Endodermal cell (in vitro differentiated cells): ENCODE measurements at regions not wholly inside any gene's neighbourhood (a gene's known extent, or its start where the extent isn't known, plus 50 kb on each side); places are given as distances from the start of the nearest gene placed in this dataset.
"Not testable (repeated sequence)": the region's sequence is repeated elsewhere in the genome, so short reads cannot be mapped to it uniquely, and the experiment has no call there.

ENCODE experiments used
- DNase-seq: peaks from one replicate; pipeline ENCODE4 v3.0.0-alpha.2; 2017
- H3K27ac ChIP-seq: 2 replicates; pipeline ENCODE4 v1.5.1; 2013; ENCODE audit warnings: mild to moderate bottlenecking, low read depth, low read length, moderate library complexity
- H3K27me3 ChIP-seq: 2 replicates; pipeline ENCODE4 v1.6.1; 2013; ENCODE audit warnings: mild to moderate bottlenecking, low read length, moderate library complexity; ENCODE audit not compliant: insufficient read depth, control insufficient read depth, poor library complexity, severe bottlenecking
- H3K36me3 ChIP-seq: 2 replicates; pipeline ENCODE4 v1.7.0; 2013; ENCODE audit warnings: mild to moderate bottlenecking, low read length, moderate library complexity; ENCODE audit not compliant: control insufficient read depth, insufficient read depth
- H3K4me1 ChIP-seq: one replicate; pipeline ENCODE4 v1.7.0; 2013; ENCODE audit warnings: low read length; ENCODE audit not compliant: control insufficient read depth, insufficient read depth
- H3K4me3 ChIP-seq: 2 replicates; pipeline ENCODE4 v1.5.1; 2013; ENCODE audit warnings: mild to moderate bottlenecking, low read length, moderate library complexity
- H3K9ac ChIP-seq: 2 replicates; pipeline ENCODE4 v1.6.1; 2013; ENCODE audit warnings: mild to moderate bottlenecking, low read length, moderate library complexity; ENCODE audit not compliant: poor library complexity, severe bottlenecking; ENCODE audit errors: extremely low read depth
- H3K9me3 ChIP-seq: 2 replicates; pipeline ENCODE4 v1.6.1; 2013; ENCODE audit warnings: mild to moderate bottlenecking, low read length, moderate library complexity; ENCODE audit not compliant: control insufficient read depth
- H3K27ac Mint-ChIP-seq: 2 replicates; pipeline ENCODE4 v1.8.0; 2020; ENCODE audit warnings: mixed read lengths
- H3K27me3 Mint-ChIP-seq: 2 replicates; pipeline ENCODE4 v1.8.0; 2021; ENCODE audit warnings: mild to moderate bottlenecking, mixed read lengths; ENCODE audit not compliant: insufficient read depth
- H3K36me3 Mint-ChIP-seq: 2 replicates; pipeline ENCODE4 v1.8.0; 2020; ENCODE audit warnings: low read depth, mixed read lengths
- H3K4me1 Mint-ChIP-seq: 2 replicates; pipeline ENCODE4 v1.8.0; 2020; ENCODE audit warnings: mixed read lengths
- H3K4me3 Mint-ChIP-seq: 2 replicates; pipeline ENCODE4 v1.8.0; 2020; ENCODE audit warnings: mild to moderate bottlenecking, moderate library complexity, mixed read lengths
- H3K9me3 Mint-ChIP-seq: 2 replicates; pipeline ENCODE4 v1.8.0; 2020; ENCODE audit warnings: mild to moderate bottlenecking, mixed read lengths
- CTCF ChIP-seq: fragments of 200-600 bp; sonication (generic); conservative IDR thresholded peaks from 2 replicates; pipeline ENCODE4 v1.5.0; 2021; ENCODE audit warnings: antibody characterized with exemption, mild to moderate bottlenecking
- WGBS, 2 experiments: methylation state at CpG; one replicate each; pipeline versions ENCODE4 v1.1.5 to v1.1.7; 2013; ENCODE audit warnings: missing lambda C conversion rate in 2 of 2, mixed read lengths in 1 of 2; ENCODE audit not compliant: insufficient coverage in 1 of 2, insufficient read length in 1 of 2; 5-methylcytosine and 5-hydroxymethylcytosine counted together

DNA sequence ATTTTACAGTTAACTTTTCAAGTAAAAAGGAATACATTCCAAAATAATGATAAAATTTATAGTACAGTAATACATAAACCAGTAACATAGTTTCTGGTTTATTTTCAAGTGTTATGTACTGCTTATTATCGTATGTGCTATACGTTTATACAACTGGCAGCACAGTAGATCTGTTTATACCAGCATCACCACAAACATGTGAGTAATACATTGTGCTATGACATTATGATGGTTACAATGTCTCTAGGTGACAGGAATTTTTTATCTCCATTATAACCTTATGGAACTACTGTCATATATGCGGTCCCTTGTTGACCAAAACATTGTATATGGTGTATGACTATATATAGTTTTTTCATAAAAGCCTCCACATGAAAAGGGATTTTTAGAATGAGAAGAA lies 256.9 kb downstream of the ANKRD50 start:
- no peak overlapping the region for H3K4me3 Mint-ChIP-seq
- Histone ChIP-seq H3K36me3 (no peaks in the 10 kb centered on the region), H3K4me1 (no peaks in the 10 kb centered on the region), H3K27me3 (no peaks in the 10 kb centered on the region), H3K27ac (no peak overlapping the region), H3K9me3 (peaks cover 6% of the 10 kb centered on the region), H3K9ac (no peak overlapping the region), H3K4me3 (no peak overlapping the region)
- peaks cover 2% of the 10 kb centered on the region for H3K36me3 Mint-ChIP-seq
- H3K27me3 Mint-ChIP-seq: no peaks in the 10 kb centered on the region
- WGBS, 2 experiments: 100% methylated on average over 2 of the region's 3 CpGs; no CpG with 5 or more reads in 1 of the 2 experiments
- DNase-seq: no peak
- no peak overlapping the region for H3K27ac Mint-ChIP-seq
- no peak for TF ChIP-seq CTCF
- H3K4me1 Mint-ChIP-seq: peaks cover 1% of the 10 kb centered on the region
- peaks cover 7% of the 10 kb centered on the region for H3K9me3 Mint-ChIP-seq

DNA sequence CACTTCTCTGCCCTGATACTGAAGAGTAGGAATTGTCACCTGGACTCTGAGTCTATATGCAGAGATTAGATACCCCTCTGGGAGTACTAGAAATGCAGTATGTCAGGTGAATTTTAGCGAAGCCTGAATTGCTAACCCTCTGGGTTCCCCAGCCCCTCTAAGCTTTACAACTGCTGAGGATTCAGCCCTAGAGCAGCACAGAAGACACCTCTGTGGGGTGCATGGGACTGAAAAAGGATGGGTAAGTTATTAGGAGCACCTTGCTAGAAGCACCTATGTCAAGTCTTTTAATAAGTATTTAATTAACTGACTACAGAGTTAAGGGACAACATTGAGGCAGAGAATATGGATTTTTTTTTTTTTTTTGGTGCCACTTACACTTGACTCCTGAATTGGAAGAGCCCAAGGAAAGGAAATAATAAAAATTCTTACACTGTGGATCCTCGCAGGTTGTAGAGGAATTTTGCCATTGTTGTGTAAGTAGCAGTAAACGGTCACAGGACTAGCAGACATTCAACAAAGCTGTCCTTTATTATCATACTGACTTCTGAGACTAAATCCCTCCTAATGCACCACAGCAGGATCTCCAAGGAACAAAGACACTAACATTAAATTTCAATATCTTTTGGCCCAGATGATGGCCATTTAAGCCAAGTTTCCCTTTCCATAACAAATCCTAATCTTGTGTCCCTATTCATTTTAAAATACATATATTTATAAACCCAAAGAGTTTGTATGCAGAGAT lies 253.2 kb downstream of the ANKRD50 start:
- Histone ChIP-seq H3K9me3 (peaks cover 29% of the 10 kb centered on the region), H3K27me3 (no peaks in the 10 kb centered on the region), H3K4me1 (no peaks in the 10 kb centered on the region), H3K27ac (peak overlapping the region; percentile 93), H3K36me3 (no peaks in the 10 kb centered on the region), H3K9ac (no peak overlapping the region), H3K4me3 (no peak overlapping the region)
- Mint-ChIP-seq H3K9me3 (peaks cover 34% of the 10 kb centered on the region), H3K36me3 (peaks cover 16% of the 10 kb centered on the region), H3K27ac (no peak overlapping the region), H3K27me3 (no peaks in the 10 kb centered on the region), H3K4me3 (no peak overlapping the region), H3K4me1 (peaks cover 1% of the 10 kb centered on the region)
- DNase-seq: no peak
- no peak for TF ChIP-seq CTCF
- WGBS, 2 experiments: 60 to 71% methylated on average over 1 to 3 of the region's 3 CpGs

DNA sequence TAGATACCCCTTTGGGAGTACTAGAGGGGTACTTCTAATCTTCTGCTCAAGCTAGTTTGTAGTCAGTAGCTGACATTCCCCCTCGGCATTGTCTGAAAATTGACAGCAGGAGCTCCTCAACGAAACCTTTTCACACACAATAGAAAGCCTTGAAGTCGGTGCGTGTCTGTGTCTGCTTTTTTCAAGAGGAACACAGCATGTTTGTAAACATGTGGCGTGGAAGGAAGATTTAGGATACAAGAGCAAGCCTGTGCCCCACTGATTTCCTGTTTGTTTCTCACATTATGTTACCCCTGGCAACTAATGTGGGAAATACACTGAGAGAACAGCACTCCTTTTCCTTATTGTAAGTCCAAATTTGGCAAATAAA lies 252.6 kb downstream of the ANKRD50 start:
- Mint-ChIP-seq H3K4me1 (peaks cover 1% of the 10 kb centered on the region), H3K27ac (no peak overlapping the region), H3K27me3 (no peaks in the 10 kb centered on the region), H3K36me3 (peaks cover 16% of the 10 kb centered on the region), H3K4me3 (no peak overlapping the region), H3K9me3 (peaks cover 34% of the 10 kb centered on the region)
- Histone ChIP-seq H3K27me3 (no peaks in the 10 kb centered on the region), H3K36me3 (no peaks in the 10 kb centered on the region), H3K27ac (peak overlapping the region; percentile 93), H3K9ac (no peak overlapping the region), H3K4me3 (no peak overlapping the region), H3K9me3 (peaks cover 29% of the 10 kb centered on the region), H3K4me1 (no peaks in the 10 kb centered on the region)
- 52 to 60% methylated on average over 1 to 5 of the region's 5 CpGs for WGBS, 2 experiments
- DNase-seq: no peak
- no peak for TF ChIP-seq CTCF

- not testable (repeated sequence) for H3K27me3 Mint-ChIP-seq, H3K4me3 Mint-ChIP-seq, H3K4me3 ChIP-seq, H3K27ac Mint-ChIP-seq, H3K9ac ChIP-seq, H3K36me3 ChIP-seq, H3K4me1 Mint-ChIP-seq, H3K27ac ChIP-seq, H3K4me1 ChIP-seq, H3K27me3 ChIP-seq
- peak; percentile 51 for DNase-seq
- H3K36me3 Mint-ChIP-seq: peaks cover 16% of the 10 kb centered on the region
- H3K9me3 Mint-ChIP-seq: peaks cover 34% of the 10 kb centered on the region
- peaks cover 29% of the 10 kb centered on the region for H3K9me3 ChIP-seq
- WGBS, 2 experiments: 94 to 95% methylated on average over 7 of the region's 7 CpGs
These were observed 250.9 kb downstream of the ANKRD50 start for GRCh38 chr4:124461592-124461991.
